ENCODE measurements at regions not wholly inside any gene's neighbourhood (a gene's known extent, or its start where the extent isn't known, plus 50 kb on each side); places are given as distances from the start of the nearest gene placed in this dataset.

DNA sequence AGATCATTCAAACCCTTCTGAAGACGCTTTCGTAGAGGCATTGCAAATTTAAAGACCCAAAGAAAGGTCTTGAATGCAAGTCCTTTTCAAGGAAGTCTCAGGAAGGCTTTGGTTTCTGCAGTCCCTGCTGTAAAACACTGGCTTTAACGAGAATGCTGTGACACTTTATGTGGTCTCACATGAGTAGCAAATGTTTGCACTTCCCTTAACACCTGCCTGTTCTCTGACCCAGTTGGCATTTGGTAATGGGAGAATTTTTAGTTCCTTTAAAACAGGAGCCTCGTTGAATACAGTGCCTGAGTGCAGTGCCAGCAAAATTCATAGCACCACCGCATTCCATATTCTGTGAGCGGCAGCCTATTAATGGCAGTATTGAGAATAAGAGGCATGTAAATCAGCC is 330.5 kb upstream of the PRKX start:
- TF ChIP-seq, protein P1, sequence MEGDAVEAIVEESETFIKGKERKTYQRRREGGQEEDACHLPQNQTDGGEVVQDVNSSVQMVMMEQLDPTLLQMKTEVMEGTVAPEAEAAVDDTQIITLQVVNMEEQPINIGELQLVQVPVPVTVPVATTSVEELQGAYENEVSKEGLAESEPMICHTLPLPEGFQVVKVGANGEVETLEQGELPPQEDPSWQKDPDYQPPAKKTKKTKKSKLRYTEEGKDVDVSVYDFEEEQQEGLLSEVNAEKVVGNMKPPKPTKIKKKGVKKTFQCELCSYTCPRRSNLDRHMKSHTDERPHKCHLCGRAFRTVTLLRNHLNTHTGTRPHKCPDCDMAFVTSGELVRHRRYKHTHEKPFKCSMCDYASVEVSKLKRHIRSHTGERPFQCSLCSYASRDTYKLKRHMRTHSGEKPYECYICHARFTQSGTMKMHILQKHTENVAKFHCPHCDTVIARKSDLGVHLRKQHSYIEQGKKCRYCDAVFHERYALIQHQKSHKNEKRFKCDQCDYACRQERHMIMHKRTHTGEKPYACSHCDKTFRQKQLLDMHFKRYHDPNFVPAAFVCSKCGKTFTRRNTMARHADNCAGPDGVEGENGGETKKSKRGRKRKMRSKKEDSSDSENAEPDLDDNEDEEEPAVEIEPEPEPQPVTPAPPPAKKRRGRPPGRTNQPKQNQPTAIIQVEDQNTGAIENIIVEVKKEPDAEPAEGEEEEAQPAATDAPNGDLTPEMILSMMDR (IDR thresholded peaks at IDR 0.05; ENCODE audit: low read depth, low read length) = no peak
- TF ChIP-seq, protein P2, sequence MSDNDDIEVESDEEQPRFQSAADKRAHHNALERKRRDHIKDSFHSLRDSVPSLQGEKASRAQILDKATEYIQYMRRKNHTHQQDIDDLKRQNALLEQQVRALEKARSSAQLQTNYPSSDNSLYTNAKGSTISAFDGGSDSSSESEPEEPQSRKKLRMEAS (IDR thresholded peaks at IDR 0.05; ENCODE audit: low read depth, low read length) = no peak
- TF ChIP-seq POLR2A (IDR thresholded peaks at IDR 0.05; ENCODE audit: extremely low read depth, insufficient read length) = no peak
